ENCODE measurements at regions not wholly inside any gene's neighbourhood (a gene's known extent, or its start where the extent isn't known, plus 50 kb on each side); places are given as distances from the start of the nearest gene placed in this dataset.

DNA sequence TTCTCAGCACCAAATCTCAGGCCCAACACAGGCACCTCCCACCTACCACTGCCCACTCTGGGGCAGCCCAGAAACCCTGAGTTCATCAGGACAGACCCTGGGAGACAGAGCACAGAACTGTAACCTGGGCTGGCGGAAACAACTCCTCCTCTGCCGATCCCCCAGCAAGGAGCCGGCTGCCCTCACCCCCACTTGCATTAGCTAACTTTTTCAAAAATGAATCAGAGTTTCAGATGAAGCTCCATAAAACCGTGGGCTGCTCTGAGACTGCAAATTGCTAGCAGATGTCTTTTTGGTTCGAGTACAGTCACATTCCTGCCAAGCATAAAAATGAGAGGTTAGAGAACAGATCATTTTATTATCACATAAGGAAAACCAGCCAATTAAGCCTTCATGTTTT, 93.4 kb upstream of the PARD3 start:
- no peaks in the 10 kb centered on the region for H3K36me3 Mint-ChIP-seq (ENCODE audit: insufficient read depth)

DNA sequence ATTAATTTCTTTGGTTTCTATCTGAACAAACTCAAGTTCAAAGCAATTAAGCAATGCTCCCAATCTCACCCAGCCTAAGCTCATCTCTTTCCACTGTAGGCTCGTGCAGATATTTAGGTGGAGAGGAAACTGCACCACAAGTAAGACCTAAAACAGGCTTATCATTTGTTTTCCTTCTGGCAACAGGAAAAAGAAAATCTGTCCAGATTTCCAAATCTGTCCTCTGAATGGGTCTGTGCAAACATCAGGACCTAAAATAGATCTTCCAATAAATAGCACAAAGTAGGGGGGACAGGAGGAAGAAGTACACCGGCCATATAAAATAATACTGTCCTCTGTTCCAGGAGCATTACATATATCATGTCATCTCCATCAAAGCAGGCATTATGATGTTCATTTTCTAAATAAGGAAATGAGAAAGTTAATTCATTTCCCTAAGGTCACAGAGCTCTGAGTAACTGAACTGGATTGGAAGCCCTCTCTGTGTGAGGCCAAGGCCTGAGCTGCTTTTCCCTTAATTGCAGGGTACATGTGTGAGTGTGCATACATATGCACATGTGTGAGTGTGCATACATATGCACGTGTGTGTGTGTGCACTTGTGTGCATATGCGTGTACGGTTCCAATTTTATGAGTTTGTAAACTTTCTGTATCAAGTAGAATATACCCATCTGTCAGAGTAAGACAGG, 92.8 kb upstream of the PARD3 start:
- DNase-seq (ENCODE audit: low spot score, unreplicated experiment), result no peak
- Mint-ChIP-seq H3K4me1 (ENCODE audit: low read depth) (peaks cover 3% of the 10 kb centered on the region), H3K9me3 (ENCODE audit: low read depth) (no peaks in the 10 kb centered on the region), H3K27me3 (no peaks in the 10 kb centered on the region), H3K4me3 (ENCODE audit: low read depth) (no peak overlapping the region), H3K27ac (no peak overlapping the region), H3K36me3 (ENCODE audit: insufficient read depth) (no peaks in the 10 kb centered on the region)
- TF ChIP-seq, protein P1, sequence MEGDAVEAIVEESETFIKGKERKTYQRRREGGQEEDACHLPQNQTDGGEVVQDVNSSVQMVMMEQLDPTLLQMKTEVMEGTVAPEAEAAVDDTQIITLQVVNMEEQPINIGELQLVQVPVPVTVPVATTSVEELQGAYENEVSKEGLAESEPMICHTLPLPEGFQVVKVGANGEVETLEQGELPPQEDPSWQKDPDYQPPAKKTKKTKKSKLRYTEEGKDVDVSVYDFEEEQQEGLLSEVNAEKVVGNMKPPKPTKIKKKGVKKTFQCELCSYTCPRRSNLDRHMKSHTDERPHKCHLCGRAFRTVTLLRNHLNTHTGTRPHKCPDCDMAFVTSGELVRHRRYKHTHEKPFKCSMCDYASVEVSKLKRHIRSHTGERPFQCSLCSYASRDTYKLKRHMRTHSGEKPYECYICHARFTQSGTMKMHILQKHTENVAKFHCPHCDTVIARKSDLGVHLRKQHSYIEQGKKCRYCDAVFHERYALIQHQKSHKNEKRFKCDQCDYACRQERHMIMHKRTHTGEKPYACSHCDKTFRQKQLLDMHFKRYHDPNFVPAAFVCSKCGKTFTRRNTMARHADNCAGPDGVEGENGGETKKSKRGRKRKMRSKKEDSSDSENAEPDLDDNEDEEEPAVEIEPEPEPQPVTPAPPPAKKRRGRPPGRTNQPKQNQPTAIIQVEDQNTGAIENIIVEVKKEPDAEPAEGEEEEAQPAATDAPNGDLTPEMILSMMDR (IDR thresholded peaks at IDR 0.05; ENCODE audit: unreplicated experiment), result no peak

More for the DNA sequence above, 93.4 kb upstream of the PARD3 start:
- no peaks in the 10 kb centered on the region for H3K27me3 Mint-ChIP-seq
- DNase-seq (ENCODE audit: low spot score, unreplicated experiment), result no peak
- H3K4me3 Mint-ChIP-seq (ENCODE audit: low read depth), result no peak overlapping the region
- H3K4me1 Mint-ChIP-seq (ENCODE audit: low read depth), result peaks cover 3% of the 10 kb centered on the region
- H3K9me3 Mint-ChIP-seq (ENCODE audit: low read depth), result no peaks in the 10 kb centered on the region
- TF ChIP-seq, protein P1 (IDR thresholded peaks at IDR 0.05; ENCODE audit: unreplicated experiment), result no peak
- no peak overlapping the region for H3K27ac Mint-ChIP-seq

DNA sequence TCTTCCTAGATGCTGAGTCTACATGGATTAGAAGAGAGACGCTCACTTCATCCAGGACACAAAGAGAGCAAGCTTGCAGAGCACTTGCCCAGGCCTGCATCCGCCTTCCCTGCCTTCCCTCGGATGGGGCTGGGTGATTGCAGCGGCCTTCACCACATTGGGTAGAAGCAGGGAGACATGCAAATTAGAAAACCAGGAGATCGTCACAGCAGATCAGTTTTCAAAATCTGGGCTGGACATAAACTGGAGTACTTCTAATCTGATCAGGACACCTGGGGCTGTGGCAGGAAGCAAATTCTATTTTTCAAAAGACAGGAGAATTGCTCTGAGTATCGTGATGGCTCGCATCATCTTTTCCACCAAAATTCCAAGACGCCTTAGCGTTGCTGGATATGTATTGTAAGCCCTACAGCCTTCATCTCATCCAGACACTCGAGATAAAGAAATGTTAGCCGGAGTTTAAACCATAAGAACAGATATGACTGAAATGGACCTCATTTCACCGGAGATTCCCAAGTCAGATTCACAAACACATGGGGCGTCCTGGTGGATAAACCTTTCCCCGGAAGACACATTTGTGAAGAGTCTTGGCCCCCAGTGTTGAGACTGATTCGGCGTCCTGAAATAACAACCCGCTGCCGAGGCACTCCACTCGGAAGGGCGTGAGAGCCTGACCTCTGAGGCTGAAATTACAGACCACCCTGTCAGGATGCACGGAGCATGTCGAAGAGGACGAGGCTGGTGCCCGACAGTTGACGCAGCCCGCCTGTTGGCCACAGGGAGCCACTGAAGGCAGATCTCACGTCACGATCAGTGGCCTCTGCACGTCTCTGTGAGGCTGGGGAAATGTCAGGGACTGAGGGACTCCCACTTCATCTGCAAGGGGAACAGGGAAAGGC, 91.2 kb upstream of the PARD3 start:
- TF ChIP-seq, protein P1 (IDR thresholded peaks at IDR 0.05; ENCODE audit: unreplicated experiment), result no peak
- no peak overlapping the region for H3K27ac Mint-ChIP-seq
- H3K36me3 Mint-ChIP-seq (ENCODE audit: insufficient read depth), result no peaks in the 10 kb centered on the region
- no peaks in the 10 kb centered on the region for H3K9me3 Mint-ChIP-seq (ENCODE audit: low read depth)
- H3K4me3 Mint-ChIP-seq (ENCODE audit: low read depth), result no peak overlapping the region
- no peak for DNase-seq (ENCODE audit: low spot score, unreplicated experiment)
- no peaks in the 10 kb centered on the region for H3K27me3 Mint-ChIP-seq
- H3K4me1 Mint-ChIP-seq (ENCODE audit: low read depth), result peaks cover 3% of the 10 kb centered on the region

DNA sequence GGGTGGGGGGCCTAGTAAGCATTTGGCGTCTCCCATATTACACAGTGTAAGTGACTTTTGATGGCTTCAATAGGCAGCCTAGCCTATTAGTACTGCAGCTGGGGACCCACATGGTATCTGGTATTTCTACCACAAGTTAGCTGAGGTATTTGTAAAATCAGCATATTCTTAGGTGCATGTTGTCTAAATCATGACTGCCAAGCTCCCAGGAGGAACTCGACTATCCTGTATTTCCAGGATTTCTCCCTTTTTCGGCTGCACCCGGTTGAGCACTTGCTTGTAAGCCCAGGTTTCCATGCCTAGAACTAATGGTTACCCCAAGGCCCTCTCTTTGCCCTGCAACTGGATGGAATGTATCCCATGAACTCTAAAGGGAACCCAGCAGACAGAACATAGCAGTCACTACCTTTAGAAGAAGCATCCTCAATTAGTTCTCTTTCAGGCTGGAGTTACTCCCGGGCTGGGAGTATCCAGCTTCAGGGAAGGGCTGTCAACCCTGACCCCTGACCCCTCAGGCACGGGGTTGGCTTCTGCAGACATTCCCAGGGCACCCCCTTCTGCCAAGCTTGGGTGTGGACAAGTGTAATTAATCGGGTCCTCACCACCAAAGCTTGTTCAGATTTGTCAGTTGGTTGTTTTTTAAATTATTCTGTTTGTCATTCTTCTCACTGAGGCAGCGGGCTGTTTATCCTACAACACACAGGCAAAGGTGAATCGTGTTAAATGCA, 90.3 kb upstream of the PARD3 start:
- H3K27me3 Mint-ChIP-seq, result no peaks in the 10 kb centered on the region
- H3K4me3 Mint-ChIP-seq (ENCODE audit: low read depth), result no peak overlapping the region
- DNase-seq (ENCODE audit: low spot score, unreplicated experiment), result no peak
- H3K4me1 Mint-ChIP-seq (ENCODE audit: low read depth), result peaks cover 3% of the 10 kb centered on the region
- H3K9me3 Mint-ChIP-seq (ENCODE audit: low read depth), result no peaks in the 10 kb centered on the region
- TF ChIP-seq, protein P1 (IDR thresholded peaks at IDR 0.05; ENCODE audit: unreplicated experiment), result no peak
- no peaks in the 10 kb centered on the region for H3K36me3 Mint-ChIP-seq (ENCODE audit: insufficient read depth)
- H3K27ac Mint-ChIP-seq, result no peak overlapping the region

DNA sequence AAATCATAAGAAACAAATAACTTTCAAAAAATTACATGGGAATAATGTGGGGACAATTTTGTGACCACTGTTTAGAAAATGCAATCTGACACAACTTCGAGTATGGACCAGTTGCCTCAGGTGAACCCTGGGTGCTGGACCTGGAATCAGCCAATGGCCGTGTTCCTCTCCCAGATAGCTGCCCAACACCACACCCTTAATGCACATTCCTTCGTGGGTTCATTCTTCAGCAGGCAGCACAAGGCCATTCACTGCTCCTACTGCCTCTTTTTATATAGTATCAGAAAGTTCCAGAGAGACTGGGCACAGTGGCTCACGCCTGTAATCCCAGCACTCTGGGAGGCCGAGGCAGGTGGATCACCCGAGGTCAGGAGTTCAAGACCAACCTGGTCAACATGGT, 89.1 kb upstream of the PARD3 start:
- H3K4me3 Mint-ChIP-seq (ENCODE audit: low read depth), result no peak overlapping the region
- no peaks in the 10 kb centered on the region for H3K27me3 Mint-ChIP-seq
- no peaks in the 10 kb centered on the region for H3K36me3 Mint-ChIP-seq (ENCODE audit: insufficient read depth)
- DNase-seq (ENCODE audit: low spot score, unreplicated experiment), result no peak
- no peak overlapping the region for H3K27ac Mint-ChIP-seq
- no peaks in the 10 kb centered on the region for H3K9me3 Mint-ChIP-seq (ENCODE audit: low read depth)
- peaks cover 3% of the 10 kb centered on the region for H3K4me1 Mint-ChIP-seq (ENCODE audit: low read depth)
- TF ChIP-seq, protein P1 (IDR thresholded peaks at IDR 0.05; ENCODE audit: unreplicated experiment), result no peak
